Occipital lobe (tissue), 1 donor: ENCODE measurements at regions not wholly inside any gene's neighbourhood (a gene's known extent, or its start where the extent isn't known, plus 50 kb on each side); places are given as distances from the start of the nearest gene placed in this dataset.

ENCODE experiments used
- DNase-seq: peaks from one replicate; lab custom pipeline; 2025; lab: John Stamatoyannopoulos, UW

GRCh38 chr11:33557201-33557600 is 143.4 kb downstream of the C11orf91 start:
- DNase-seq: no peak

GRCh38 chr11:33554219-33554618 is 146.4 kb downstream of the C11orf91 start:
- DNase-seq: no peak

- no peak for DNase-seq
These were observed 147.1 kb downstream of the C11orf91 start for GRCh38 chr11:33553486-33553885.

DNA sequence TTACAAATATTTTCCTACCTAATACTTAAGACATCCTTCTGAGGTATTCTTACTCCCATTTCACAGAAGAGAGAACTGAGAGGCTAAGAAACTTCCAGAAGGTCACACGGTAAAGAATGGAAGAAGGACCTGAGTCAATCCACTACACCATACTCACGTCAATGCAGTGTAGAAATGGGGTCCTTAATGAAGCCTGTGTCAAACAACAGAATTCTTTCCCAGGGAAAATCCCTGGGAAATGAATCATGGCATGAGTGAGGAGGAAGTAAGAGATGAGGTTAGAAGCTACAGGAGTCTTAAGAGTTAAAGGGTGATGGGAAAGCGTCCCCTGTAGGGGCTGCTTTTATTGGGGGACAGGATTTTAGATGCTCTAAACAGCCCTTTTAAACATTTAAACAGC is 147.9 kb downstream of the C11orf91 start:
- no peak for DNase-seq

GRCh38 chr11:33551051-33551450 is 149.6 kb downstream of the C11orf91 start:
- DNase-seq: no peak

DNA sequence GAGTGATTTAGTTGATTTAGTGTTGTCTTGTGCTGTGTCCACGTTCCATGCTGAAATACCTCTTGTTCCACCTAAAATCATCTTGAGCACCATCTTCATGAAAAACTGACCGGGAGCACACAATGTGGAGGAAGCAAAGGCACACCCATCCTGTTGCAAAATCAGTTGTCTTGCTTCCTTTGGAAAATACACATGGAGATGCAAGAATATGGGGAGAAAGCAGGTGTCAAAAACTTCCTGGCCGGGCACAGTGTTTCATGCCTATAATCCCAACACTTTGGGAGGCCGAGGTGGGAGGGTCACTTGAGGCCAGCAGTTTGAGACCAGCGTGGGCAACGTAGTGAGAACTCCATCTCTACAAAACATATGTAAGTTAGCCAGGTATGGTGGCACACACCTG is 151.1 kb downstream of the C11orf91 start:
- no peak for DNase-seq

GRCh38 chr11:33545931-33546330 is 154.7 kb downstream of the C11orf91 start:
- no peak for DNase-seq

DNA sequence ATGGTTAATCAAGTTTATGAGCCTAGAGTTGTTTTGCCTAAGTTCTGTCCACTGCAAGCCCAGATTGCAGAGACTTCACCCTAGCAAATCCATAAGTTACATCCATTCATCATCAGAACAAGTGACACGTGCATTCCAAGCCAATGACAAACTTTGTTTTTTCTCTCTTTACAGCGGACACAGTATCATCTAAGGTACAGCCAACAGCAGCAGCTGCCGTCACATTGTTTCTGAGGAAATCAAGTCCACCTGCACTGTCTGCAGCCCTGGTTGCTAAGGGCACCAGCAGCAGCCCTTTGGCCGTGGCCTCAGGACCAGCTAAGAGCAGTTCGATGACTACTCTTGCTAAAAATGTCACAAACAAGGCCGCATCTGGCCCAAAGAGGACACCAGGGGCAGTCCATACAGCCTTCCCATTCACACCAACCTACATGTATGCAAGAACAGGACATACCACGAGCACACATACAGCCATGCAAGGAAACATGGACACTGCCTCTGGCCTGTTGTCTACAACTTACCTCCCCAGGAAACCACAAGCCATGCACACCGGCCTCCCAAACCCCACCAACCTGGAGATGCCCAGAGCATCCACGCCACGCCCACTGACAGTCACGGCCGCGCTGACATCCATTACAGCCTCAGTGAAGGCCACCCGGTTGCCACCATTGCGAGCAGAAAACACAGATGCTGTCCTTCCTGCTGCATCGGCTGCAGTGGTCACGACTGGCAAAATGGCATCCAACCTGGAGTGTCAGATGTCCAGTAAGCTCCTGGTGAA is 155.8 kb downstream of the C11orf91 start:
- DNase-seq: no peak

- DNase-seq: no peak
These were observed 156.8 kb downstream of the C11orf91 start for GRCh38 chr11:33543823-33544222.

DNA sequence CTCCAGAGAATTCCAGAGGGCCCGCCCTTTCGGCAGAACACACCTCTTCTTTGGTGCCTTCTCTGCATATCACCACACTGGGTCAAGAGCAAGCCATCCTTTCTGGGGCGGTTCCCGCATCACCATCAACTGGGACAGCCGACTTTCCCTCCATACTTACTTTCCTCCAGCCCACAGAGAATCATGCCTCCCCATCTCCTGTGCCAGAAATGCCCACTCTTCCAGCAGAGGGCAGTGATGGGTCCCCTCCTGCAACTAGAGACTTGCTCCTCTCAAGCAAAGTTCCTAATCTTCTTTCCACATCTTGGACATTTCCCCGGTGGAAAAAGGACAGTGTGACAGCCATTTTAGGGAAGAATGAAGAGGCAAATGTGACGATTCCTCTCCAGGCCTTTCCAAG is 157.7 kb downstream of the C11orf91 start:
- DNase-seq: no peak

DNA sequence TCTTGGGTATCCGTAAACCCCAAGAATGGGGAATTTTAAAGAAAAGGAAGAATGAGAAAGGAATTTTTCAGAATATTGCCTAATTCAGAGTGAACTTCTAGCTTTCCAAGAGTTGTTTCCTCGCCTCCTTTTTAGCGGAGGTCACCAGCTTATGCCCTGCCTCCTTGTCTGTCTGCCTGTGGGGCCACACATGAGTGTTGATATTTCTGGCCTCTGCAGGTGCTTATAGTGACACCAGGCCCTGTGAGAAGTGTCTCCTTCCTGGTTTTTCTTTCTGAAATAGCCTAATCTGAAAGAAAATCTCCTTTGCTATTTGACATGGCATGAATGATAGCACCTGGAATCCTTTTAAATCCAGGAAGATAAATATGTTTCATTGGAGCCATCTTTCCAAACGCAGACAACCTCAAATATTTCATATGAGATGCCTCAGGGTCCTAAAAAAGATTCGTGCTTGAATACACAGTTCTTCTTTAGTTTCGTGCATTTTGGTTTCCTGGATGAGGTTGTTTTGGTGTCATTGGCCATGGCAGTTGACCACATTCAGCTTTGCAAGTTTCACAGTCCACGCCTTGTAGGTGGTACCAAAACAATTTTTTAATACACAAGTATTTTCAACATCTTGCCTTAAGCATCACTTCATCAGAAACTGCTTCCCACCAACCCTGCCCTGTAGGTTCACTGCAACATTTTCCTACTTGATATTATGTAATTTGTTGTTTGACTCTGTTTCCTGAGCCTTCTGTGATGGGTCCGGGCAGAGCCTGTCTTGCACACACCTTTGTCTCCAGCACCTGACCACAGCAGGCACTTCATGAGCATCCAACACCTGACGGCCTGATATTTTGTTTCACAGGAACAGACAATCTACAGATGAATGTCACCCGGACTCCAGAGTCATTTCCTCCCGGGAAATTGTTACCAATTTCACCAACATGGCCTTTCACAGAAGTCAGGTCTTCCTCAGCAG is 159.4 kb downstream of the C11orf91 start:
- no peak for DNase-seq

DNA sequence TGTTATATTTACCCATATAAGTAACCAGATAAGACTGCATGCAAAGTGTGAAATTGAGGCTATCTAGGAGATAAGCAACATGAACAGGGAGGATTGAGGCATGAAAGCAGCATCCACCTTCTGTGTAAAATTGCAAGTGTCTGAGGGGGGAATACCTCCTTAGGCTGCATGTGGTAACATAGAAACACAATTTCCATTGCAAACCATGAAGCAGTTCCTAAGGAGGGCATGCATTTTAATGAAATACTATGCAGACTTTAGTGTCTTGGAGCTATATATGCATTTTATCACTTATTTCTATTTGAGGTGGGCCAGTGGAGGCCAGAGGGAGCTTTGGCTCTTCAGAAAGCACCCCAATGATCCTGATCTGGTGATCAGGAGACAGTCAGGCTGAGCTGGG is 160.2 kb downstream of the C11orf91 start:
- DNase-seq: no peak

- no peak for DNase-seq
These were observed 160.9 kb downstream of the C11orf91 start for GRCh38 chr11:33539751-33540150.

DNA sequence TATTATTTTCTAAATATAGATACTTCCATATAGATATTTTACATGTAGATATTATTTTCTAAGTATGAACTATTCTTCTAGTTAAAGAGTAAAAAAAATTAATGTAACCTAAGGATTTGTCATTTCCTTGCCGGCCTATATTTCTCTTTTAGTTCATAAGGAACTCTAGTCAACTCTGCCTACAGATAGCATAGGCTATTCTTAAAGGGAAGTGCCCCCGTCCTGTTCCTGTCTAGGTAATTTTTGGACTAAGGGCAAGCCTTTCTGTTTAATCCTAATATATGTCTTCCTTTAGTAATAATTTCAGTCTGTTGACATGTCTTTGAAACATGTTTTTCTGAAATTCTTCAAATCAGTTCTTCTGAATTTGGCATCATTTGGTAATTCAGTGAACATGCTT is 161.9 kb downstream of the C11orf91 start:
- no peak for DNase-seq

GRCh38 chr11:33536178-33536577 is 164.4 kb downstream of the C11orf91 start:
- no peak for DNase-seq

DNA sequence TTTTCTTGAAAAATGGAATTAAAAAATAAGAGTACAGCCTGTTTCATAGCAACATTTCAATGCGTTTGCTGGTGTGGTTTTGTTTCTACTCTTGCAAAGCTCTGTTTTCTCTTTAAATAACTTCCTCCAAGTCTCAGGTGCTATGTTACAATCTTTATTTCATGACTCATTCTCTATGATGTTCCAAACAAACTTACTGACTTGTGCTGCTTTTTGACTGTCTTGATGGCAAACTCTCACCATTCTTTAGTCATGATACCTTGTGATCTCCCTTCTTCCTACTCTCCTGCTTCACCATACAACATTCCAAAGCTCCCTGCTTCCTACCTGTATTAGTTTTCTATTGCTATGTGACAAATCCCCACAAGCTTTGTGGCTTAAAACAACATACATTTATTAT is 166.1 kb downstream of the C11orf91 start:
- DNase-seq: no peak

- DNase-seq: no peak
These were observed 167.1 kb downstream of the C11orf91 start for GRCh38 chr11:33533386-33534052.

DNA sequence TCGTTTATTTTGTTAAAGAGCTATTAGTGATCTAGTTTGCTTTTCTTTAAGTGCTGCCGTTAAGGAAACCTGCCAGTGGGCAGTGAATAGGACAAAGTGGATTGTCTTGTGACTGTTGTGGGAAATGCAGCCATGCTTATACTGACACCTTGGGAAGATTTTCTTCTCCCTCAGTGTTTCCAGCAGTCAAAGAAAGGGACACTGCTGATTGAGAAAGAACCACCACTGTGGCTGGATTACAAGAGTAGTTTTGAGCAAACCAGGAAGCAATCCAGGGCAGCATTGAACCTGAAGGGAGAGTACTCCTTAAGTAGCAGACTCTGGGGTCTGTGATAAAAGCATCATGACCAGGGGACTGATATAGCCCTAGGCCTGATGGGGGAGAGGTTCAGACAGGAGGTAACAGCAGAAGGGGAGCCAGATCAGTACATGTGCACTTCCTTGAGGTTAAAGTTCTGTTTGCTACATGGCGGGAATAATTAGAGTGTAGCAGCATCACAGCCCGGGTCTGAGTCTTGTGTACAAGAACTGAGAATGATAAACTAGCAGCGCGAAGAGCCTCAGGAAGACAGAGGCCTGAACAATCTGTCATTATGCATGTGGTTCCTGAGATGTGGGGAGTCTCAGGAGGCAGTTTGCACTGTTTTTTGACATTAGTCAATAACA is 167.8 kb downstream of the C11orf91 start:
- no peak for DNase-seq

- DNase-seq: no peak
These were observed 168.4 kb downstream of the C11orf91 start for GRCh38 chr11:33532257-33532656.

DNA sequence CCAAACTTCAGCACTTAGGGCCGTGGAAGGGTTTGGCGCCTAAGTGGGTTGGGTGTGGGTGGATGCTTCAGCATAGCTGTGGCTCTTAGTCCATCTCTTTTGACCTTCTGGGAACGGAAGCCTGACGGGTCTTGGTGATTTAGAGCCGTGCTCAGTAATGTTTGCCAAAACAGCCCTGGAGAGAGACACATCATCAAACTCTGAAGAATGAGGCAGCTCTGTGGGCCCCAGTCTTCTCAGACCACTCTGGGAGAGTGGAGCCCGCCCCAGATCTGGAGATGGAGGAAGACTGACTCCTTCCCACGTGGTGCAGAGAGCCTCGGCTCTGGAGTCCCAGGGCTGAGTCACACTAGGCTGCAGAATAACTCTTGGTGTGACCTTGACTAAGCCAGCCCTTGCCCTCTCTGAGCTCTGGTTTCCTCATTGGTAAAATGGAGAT is 168.9 kb downstream of the C11orf91 start:
- DNase-seq: no peak

DNA sequence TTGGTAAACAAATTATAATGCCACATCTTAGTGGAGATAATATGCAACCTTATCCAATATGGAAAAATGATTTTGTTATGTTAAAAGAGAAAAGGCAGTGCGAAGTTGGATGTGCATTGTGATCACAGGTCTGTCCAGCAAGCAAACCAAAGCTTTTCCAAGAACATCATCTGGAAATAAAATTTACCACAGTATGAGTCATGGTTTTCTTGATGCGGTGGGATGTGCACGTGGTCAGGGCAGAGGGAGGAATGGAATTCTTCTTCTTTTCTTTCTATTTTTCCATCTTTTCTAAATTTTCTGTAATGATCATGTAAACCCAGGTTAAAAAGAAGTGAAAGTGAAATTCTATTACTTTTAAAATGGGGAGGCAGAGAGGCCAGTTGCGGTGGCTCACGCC is 169.8 kb downstream of the C11orf91 start:
- DNase-seq: no peak
